Dermis microvascular lymphatic vessel endothelial cell (primary cell): ENCODE measurements at regions not wholly inside any gene's neighbourhood (a gene's known extent, or its start where the extent isn't known, plus 50 kb on each side); places are given as distances from the start of the nearest gene placed in this dataset.
"Not testable (repeated sequence)": the region's sequence is repeated elsewhere in the genome, so short reads cannot be mapped to it uniquely, and the experiment has no call there.

Experiments
- DNase-seq, 2 donors: peaks; one replicate each; pipeline versions ENCODE4 v3.0.0 to v3.0.0-alpha.2; 2010; ENCODE audit warnings: low read depth in 2 of 2

GRCh38 chr9:78383130-78383529, 86.2 kb downstream of the PSAT1 start:
- no peak for DNase-seq

GRCh38 chr9:78386348-78386747, 89.4 kb downstream of the PSAT1 start:
- DNase-seq = no peak

- no peak for DNase-seq
These were observed 89.8 kb downstream of the PSAT1 start for GRCh38 chr9:78386773-78387172.

- no peak for DNase-seq
These were observed 96.4 kb downstream of the PSAT1 start for GRCh38 chr9:78393340-78393739.

- DNase-seq = no peak
These were observed 97.0 kb downstream of the PSAT1 start for GRCh38 chr9:78393932-78394331.

- no peak for DNase-seq
These were observed 99.2 kb downstream of the PSAT1 start for GRCh38 chr9:78396087-78396486.

- DNase-seq = no peak
These were observed 100.1 kb downstream of the PSAT1 start for GRCh38 chr9:78397045-78397444.

- no peak for DNase-seq
These were observed 100.5 kb downstream of the PSAT1 start for GRCh38 chr9:78397454-78397853.

- no peak for DNase-seq
These were observed 102.2 kb downstream of the PSAT1 start for GRCh38 chr9:78399153-78399552.

GRCh38 chr9:78400496-78400895, 103.6 kb downstream of the PSAT1 start:
- no peak for DNase-seq

- DNase-seq = no peak
These were observed 108.5 kb downstream of the PSAT1 start for GRCh38 chr9:78405461-78405860.

GRCh38 chr9:78406146-78406545, 109.2 kb downstream of the PSAT1 start:
- no peak for DNase-seq

- DNase-seq = no peak
These were observed 110.0 kb downstream of the PSAT1 start for GRCh38 chr9:78406933-78407332.

GRCh38 chr9:78407636-78408312, 110.8 kb downstream of the PSAT1 start:
- DNase-seq = no peak

GRCh38 chr9:78408388-78408787, 111.5 kb downstream of the PSAT1 start:
- DNase-seq = no peak

- not testable (repeated sequence) for DNase-seq
These were observed 113.1 kb downstream of the PSAT1 start for GRCh38 chr9:78409928-78410510.

GRCh38 chr9:78422309-78422708, 125.4 kb downstream of the PSAT1 start:
- no peak for DNase-seq

- no peak for DNase-seq
These were observed 127.4 kb downstream of the PSAT1 start for GRCh38 chr9:78424299-78424698.

GRCh38 chr9:78428640-78429039, 131.7 kb downstream of the PSAT1 start:
- no peak for DNase-seq

- DNase-seq = no peak
These were observed 133.5 kb downstream of the PSAT1 start for GRCh38 chr9:78430387-78430786.

- not testable (repeated sequence) for DNase-seq
These were observed 134.1 kb downstream of the PSAT1 start for GRCh38 chr9:78431039-78431438.

- no peak for DNase-seq
These were observed 139.9 kb downstream of the PSAT1 start for GRCh38 chr9:78436873-78437272.

- DNase-seq = no peak
These were observed 140.4 kb downstream of the PSAT1 start for GRCh38 chr9:78437296-78437695.

- no peak for DNase-seq
These were observed 140.9 kb downstream of the PSAT1 start for GRCh38 chr9:78437806-78438205.
